Endodermal cell (in vitro differentiated cells): ENCODE measurements at regions not wholly inside any gene's neighbourhood (a gene's known extent, or its start where the extent isn't known, plus 50 kb on each side); places are given as distances from the start of the nearest gene placed in this dataset.

ENCODE experiments used
- DNase-seq: peaks from one replicate; pipeline ENCODE4 v3.0.0-alpha.2; 2017
- H3K27ac ChIP-seq: 2 replicates; pipeline ENCODE4 v1.5.1; 2013; ENCODE audit warnings: mild to moderate bottlenecking, low read depth, low read length, moderate library complexity
- H3K27me3 ChIP-seq: 2 replicates; pipeline ENCODE4 v1.6.1; 2013; ENCODE audit warnings: mild to moderate bottlenecking, low read length, moderate library complexity; ENCODE audit not compliant: insufficient read depth, control insufficient read depth, poor library complexity, severe bottlenecking
- H3K36me3 ChIP-seq: 2 replicates; pipeline ENCODE4 v1.7.0; 2013; ENCODE audit warnings: mild to moderate bottlenecking, low read length, moderate library complexity; ENCODE audit not compliant: control insufficient read depth, insufficient read depth
- H3K4me1 ChIP-seq: one replicate; pipeline ENCODE4 v1.7.0; 2013; ENCODE audit warnings: low read length; ENCODE audit not compliant: control insufficient read depth, insufficient read depth
- H3K4me3 ChIP-seq: 2 replicates; pipeline ENCODE4 v1.5.1; 2013; ENCODE audit warnings: mild to moderate bottlenecking, low read length, moderate library complexity
- H3K9ac ChIP-seq: 2 replicates; pipeline ENCODE4 v1.6.1; 2013; ENCODE audit warnings: mild to moderate bottlenecking, low read length, moderate library complexity; ENCODE audit not compliant: poor library complexity, severe bottlenecking; ENCODE audit errors: extremely low read depth
- H3K9me3 ChIP-seq: 2 replicates; pipeline ENCODE4 v1.6.1; 2013; ENCODE audit warnings: mild to moderate bottlenecking, low read length, moderate library complexity; ENCODE audit not compliant: control insufficient read depth
- H3K27ac Mint-ChIP-seq: 2 replicates; pipeline ENCODE4 v1.8.0; 2020; ENCODE audit warnings: mixed read lengths
- H3K27me3 Mint-ChIP-seq: 2 replicates; pipeline ENCODE4 v1.8.0; 2021; ENCODE audit warnings: mild to moderate bottlenecking, mixed read lengths; ENCODE audit not compliant: insufficient read depth
- H3K36me3 Mint-ChIP-seq: 2 replicates; pipeline ENCODE4 v1.8.0; 2020; ENCODE audit warnings: low read depth, mixed read lengths
- H3K4me1 Mint-ChIP-seq: 2 replicates; pipeline ENCODE4 v1.8.0; 2020; ENCODE audit warnings: mixed read lengths
- H3K4me3 Mint-ChIP-seq: 2 replicates; pipeline ENCODE4 v1.8.0; 2020; ENCODE audit warnings: mild to moderate bottlenecking, moderate library complexity, mixed read lengths
- H3K9me3 Mint-ChIP-seq: 2 replicates; pipeline ENCODE4 v1.8.0; 2020; ENCODE audit warnings: mild to moderate bottlenecking, mixed read lengths
- whole genome bisulfite sequencing, 2 experiments: methylation state at CpG; one replicate each; pipeline versions ENCODE4 v1.1.5 to v1.1.7; 2013; ENCODE audit warnings: missing lambda C conversion rate in 2 of 2, mixed read lengths in 1 of 2; ENCODE audit not compliant: insufficient coverage in 1 of 2, insufficient read length in 1 of 2; 5-methylcytosine and 5-hydroxymethylcytosine counted together
- TF ChIP-seq, protein P1 (sequence below): fragments of 200-600 bp; sonication (generic); conservative IDR thresholded peaks from 2 replicates; pipeline ENCODE4 v1.5.0; 2021; ENCODE audit warnings: antibody characterized with exemption, mild to moderate bottlenecking

DNA sequence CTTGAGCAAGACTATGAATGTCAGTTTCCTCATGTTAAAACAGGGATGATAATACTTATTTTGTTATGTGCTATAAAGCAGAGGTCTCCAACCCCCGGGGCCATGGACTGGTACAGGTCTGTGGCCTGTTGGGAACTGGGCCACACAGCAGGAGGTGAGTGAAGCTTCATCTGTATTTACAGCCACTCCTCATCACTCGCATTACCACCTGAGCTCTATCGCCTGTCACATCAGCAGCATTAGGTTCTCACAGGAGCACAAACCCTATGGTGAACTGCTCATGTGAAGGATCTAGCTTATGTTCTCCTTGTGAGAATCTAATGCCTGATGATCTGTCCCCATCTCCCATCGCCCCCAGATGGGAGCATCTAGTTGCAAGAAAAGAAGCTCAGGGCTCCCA is 365.3 kb upstream of the SMIM30 start:
- Mint-ChIP-seq H3K27me3 (no peaks in the 10 kb centered on the region), H3K27ac (no peak overlapping the region), H3K4me3 (no peak overlapping the region), H3K9me3 (peaks cover 69% of the 10 kb centered on the region), H3K4me1 (no peaks in the 10 kb centered on the region), H3K36me3 (no peaks in the 10 kb centered on the region)
- TF ChIP-seq, protein P1, sequence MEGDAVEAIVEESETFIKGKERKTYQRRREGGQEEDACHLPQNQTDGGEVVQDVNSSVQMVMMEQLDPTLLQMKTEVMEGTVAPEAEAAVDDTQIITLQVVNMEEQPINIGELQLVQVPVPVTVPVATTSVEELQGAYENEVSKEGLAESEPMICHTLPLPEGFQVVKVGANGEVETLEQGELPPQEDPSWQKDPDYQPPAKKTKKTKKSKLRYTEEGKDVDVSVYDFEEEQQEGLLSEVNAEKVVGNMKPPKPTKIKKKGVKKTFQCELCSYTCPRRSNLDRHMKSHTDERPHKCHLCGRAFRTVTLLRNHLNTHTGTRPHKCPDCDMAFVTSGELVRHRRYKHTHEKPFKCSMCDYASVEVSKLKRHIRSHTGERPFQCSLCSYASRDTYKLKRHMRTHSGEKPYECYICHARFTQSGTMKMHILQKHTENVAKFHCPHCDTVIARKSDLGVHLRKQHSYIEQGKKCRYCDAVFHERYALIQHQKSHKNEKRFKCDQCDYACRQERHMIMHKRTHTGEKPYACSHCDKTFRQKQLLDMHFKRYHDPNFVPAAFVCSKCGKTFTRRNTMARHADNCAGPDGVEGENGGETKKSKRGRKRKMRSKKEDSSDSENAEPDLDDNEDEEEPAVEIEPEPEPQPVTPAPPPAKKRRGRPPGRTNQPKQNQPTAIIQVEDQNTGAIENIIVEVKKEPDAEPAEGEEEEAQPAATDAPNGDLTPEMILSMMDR = no peak
- 75 to 89% methylated on average over 2 to 4 of the region's 4 CpGs for WGBS, 2 experiments
- H3K9me3 ChIP-seq = peaks cover 8% of the 10 kb centered on the region
- H3K27ac ChIP-seq = no peak overlapping the region
- H3K27me3 ChIP-seq = no peaks in the 10 kb centered on the region
- H3K9ac ChIP-seq = no peak overlapping the region
- H3K4me1 ChIP-seq = no peaks in the 10 kb centered on the region
- DNase-seq = no peak
- no peak overlapping the region for H3K4me3 ChIP-seq
- no peaks in the 10 kb centered on the region for H3K36me3 ChIP-seq

DNA sequence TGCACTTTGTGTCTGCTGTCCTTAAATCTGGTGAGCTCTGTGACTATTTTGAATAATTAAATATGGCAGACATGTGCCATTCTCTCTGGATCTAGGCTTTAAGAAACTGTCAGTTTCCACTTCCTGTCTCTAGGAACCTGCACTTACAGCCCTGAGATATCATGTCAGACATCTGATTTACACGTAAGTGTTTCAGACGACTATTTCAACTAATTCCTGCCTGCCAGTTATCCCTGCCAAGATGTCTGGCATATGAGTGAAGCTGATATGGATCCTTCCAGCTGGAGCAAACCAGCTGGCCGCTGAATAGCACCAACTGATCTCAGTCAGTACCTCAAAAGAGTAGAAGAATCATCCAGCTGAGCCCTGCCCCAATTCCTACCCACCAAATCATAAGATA is 362.2 kb upstream of the SMIM30 start:
- Histone ChIP-seq H3K4me1 (no peaks in the 10 kb centered on the region), H3K4me3 (no peak overlapping the region), H3K27me3 (no peaks in the 10 kb centered on the region), H3K9me3 (peaks cover 4% of the 10 kb centered on the region), H3K27ac (no peak overlapping the region), H3K9ac (no peak overlapping the region), H3K36me3 (no peaks in the 10 kb centered on the region)
- TF ChIP-seq, protein P1 = no peak
- H3K27ac Mint-ChIP-seq = no peak overlapping the region
- no peak for DNase-seq
- H3K9me3 Mint-ChIP-seq = peaks cover 65% of the 10 kb centered on the region
- no peaks in the 10 kb centered on the region for H3K27me3 Mint-ChIP-seq
- no peaks in the 10 kb centered on the region for H3K4me1 Mint-ChIP-seq
- no peak overlapping the region for H3K4me3 Mint-ChIP-seq
- 74 to 93% methylated on average over 2 to 3 of the region's 3 CpGs for WGBS, 2 experiments
- no peaks in the 10 kb centered on the region for H3K36me3 Mint-ChIP-seq

DNA sequence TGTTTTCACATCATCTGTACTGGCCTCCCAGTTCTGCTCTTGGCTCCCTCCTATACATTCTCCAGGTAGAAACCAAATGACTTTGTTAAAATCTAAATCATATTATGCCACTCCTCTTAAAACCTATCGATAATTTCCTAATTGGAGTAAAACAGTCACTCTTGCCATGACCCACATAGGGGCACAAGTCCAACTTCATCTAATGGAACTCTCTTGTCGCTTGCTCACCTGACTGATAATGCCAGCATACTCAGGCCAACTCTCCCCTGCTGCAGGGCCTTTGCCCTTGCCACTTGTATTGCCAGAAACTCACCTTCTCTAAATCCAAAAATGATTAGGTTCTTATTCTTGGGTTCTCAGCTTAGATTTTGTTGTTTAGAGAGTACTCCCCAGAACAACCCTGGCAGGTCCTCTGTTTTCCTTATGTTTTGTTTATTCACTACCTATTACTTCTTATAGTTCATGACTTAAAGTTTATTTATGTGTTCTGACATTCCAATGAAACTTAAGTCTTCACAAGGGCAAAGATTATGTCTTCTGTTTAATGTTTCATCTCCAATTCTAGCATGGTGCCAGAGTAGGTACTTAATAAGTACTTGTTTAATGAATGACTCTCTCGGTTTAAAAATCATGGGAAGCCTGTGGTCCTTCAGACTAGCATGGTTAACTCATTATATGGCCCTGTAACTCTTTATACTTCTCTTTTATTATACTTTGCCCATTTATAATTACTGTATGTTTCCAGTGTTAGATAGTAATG is 345.9 kb upstream of the SMIM30 start:
- Histone ChIP-seq H3K4me3 (no peak overlapping the region), H3K9ac (no peak overlapping the region), H3K36me3 (no peaks in the 10 kb centered on the region), H3K27ac (no peak overlapping the region), H3K9me3 (peaks cover 8% of the 10 kb centered on the region), H3K4me1 (no peaks in the 10 kb centered on the region), H3K27me3 (no peaks in the 10 kb centered on the region)
- H3K4me1 Mint-ChIP-seq = no peaks in the 10 kb centered on the region
- H3K27me3 Mint-ChIP-seq = no peaks in the 10 kb centered on the region
- WGBS, 2 experiments = 69 to 78% methylated on average over 1 to 3 of the region's 3 CpGs
- DNase-seq = no peak
- TF ChIP-seq, protein P1 = no peak
- no peak overlapping the region for H3K4me3 Mint-ChIP-seq
- H3K9me3 Mint-ChIP-seq = peaks cover 64% of the 10 kb centered on the region
- no peaks in the 10 kb centered on the region for H3K36me3 Mint-ChIP-seq
- H3K27ac Mint-ChIP-seq = no peak overlapping the region
